ENCODE measurements at regions not wholly inside any gene's neighbourhood (a gene's known extent, or its start where the extent isn't known, plus 50 kb on each side); places are given as distances from the start of the nearest gene placed in this dataset.

- H3K4me3 Mint-ChIP-seq: no peak overlapping the region
- no peaks in the 10 kb centered on the region for H3K9me3 Mint-ChIP-seq
- Histone ChIP-seq H3K4me3 (ENCODE audit: low read length) (no peak overlapping the region), H3K27ac (ENCODE audit: low read length) (no peak overlapping the region), H3K4me1 (ENCODE audit: control insufficient read depth, insufficient read depth, low read length) (no peaks in the 10 kb centered on the region), H3K36me3 (ENCODE audit: control insufficient read depth, insufficient read depth, low read length) (no peaks in the 10 kb centered on the region), H3K27me3 (ENCODE audit: control insufficient read depth, insufficient read depth, low read length) (no peaks in the 10 kb centered on the region), H3K9me3 (ENCODE audit: control insufficient read depth, insufficient read depth, low read length) (no peaks in the 10 kb centered on the region)
- 86% methylated on average over 2 of the region's 4 CpGs for WGBS (ENCODE audit: insufficient coverage)
- intact Hi-C loops (cut with micrococcal nuclease): no loop called here
- ATAC-seq (no peak), DNase-seq (no peak)
- no peak overlapping the region for H3K27ac Mint-ChIP-seq
- peaks cover 8 to 12% of the 10 kb centered on the region in 2 donors for H3K27me3 Mint-ChIP-seq (ENCODE audit: low read depth in 2 of 2)
- TF ChIP-seq CTCF (IDR thresholded peaks at IDR 0.05): no peak
- H3K4me1 Mint-ChIP-seq: no peaks in the 10 kb centered on the region
- H3K36me3 Mint-ChIP-seq: no peaks in the 10 kb centered on the region
Observed at GRCh38 chr15:98039596-98039995, 79.1 kb downstream of the ARRDC4 start.

- H3K4me1 Mint-ChIP-seq: no peaks in the 10 kb centered on the region
- intact Hi-C loops (cut with micrococcal nuclease): no loop called here
- H3K9me3 Mint-ChIP-seq: no peaks in the 10 kb centered on the region
- Histone ChIP-seq H3K36me3 (ENCODE audit: control insufficient read depth, insufficient read depth, low read length) (no peaks in the 10 kb centered on the region), H3K4me1 (ENCODE audit: control insufficient read depth, insufficient read depth, low read length) (no peaks in the 10 kb centered on the region), H3K27me3 (ENCODE audit: control insufficient read depth, insufficient read depth, low read length) (no peaks in the 10 kb centered on the region), H3K9me3 (ENCODE audit: control insufficient read depth, insufficient read depth, low read length) (no peaks in the 10 kb centered on the region), H3K27ac (ENCODE audit: low read length) (no peak overlapping the region), H3K4me3 (ENCODE audit: low read length) (no peak overlapping the region)
- H3K4me3 Mint-ChIP-seq: no peak overlapping the region
- no peaks in the 10 kb centered on the region for H3K36me3 Mint-ChIP-seq
- ATAC-seq: no peak
- H3K27me3 Mint-ChIP-seq (ENCODE audit: low read depth in 2 of 2): peaks cover 8 to 14% of the 10 kb centered on the region in 2 donors
- no peak overlapping the region for H3K27ac Mint-ChIP-seq
- WGBS (ENCODE audit: insufficient coverage): 50% methylated on average over 1 of the region's 5 CpGs
- DNase-seq: no peak
- TF ChIP-seq CTCF (IDR thresholded peaks at IDR 0.05): no peak
Observed at GRCh38 chr15:98040146-98040545, 79.6 kb downstream of the ARRDC4 start.

GRCh38 chr15:98043160-98044014 is 82.9 kb downstream of the ARRDC4 start:
- Histone ChIP-seq H3K4me3 (ENCODE audit: low read length) (no peak overlapping the region), H3K9me3 (ENCODE audit: control insufficient read depth, insufficient read depth, low read length) (no peaks in the 10 kb centered on the region), H3K4me1 (ENCODE audit: control insufficient read depth, insufficient read depth, low read length) (no peaks in the 10 kb centered on the region), H3K36me3 (ENCODE audit: control insufficient read depth, insufficient read depth, low read length) (no peaks in the 10 kb centered on the region), H3K27ac (ENCODE audit: low read length) (no peak overlapping the region), H3K27me3 (ENCODE audit: control insufficient read depth, insufficient read depth, low read length) (no peaks in the 10 kb centered on the region)
- TF ChIP-seq CTCF (IDR thresholded peaks at IDR 0.05): no peak
- 91% methylated on average over 21 of the region's 23 CpGs for WGBS (ENCODE audit: insufficient coverage)
- no peak overlapping the region for H3K27ac Mint-ChIP-seq
- no peaks in the 10 kb centered on the region for H3K4me1 Mint-ChIP-seq
- DNase-seq: no peak
- intact Hi-C loops (cut with micrococcal nuclease): no loop called here
- no peak for ATAC-seq
- H3K4me3 Mint-ChIP-seq: no peak overlapping the region
- no peaks in the 10 kb centered on the region for H3K36me3 Mint-ChIP-seq
- H3K9me3 Mint-ChIP-seq: no peaks in the 10 kb centered on the region
- peaks cover 8 to 21% of the 10 kb centered on the region in 2 donors for H3K27me3 Mint-ChIP-seq (ENCODE audit: low read depth in 2 of 2)

- ATAC-seq: no peak
Observed at GRCh38 chr15:98051734-98052133, 91.2 kb downstream of the ARRDC4 start.

More at GRCh38 chr15:98051734-98052133, 91.2 kb downstream of the ARRDC4 start:
- intact Hi-C loops (cut with micrococcal nuclease): no loop called here
- no peak for TF ChIP-seq CTCF (IDR thresholded peaks at IDR 0.05)
- H3K9me3 Mint-ChIP-seq: peaks cover 1 to 7% of the 10 kb centered on the region in 2 donors
- H3K4me1 Mint-ChIP-seq: no peaks in the 10 kb centered on the region
- Histone ChIP-seq H3K27me3 (ENCODE audit: control insufficient read depth, insufficient read depth, low read length) (no peaks in the 10 kb centered on the region), H3K9me3 (ENCODE audit: control insufficient read depth, insufficient read depth, low read length) (no peaks in the 10 kb centered on the region), H3K4me1 (ENCODE audit: control insufficient read depth, insufficient read depth, low read length) (no peaks in the 10 kb centered on the region), H3K36me3 (ENCODE audit: control insufficient read depth, insufficient read depth, low read length) (no peaks in the 10 kb centered on the region), H3K4me3 (ENCODE audit: low read length) (no peak overlapping the region), H3K27ac (ENCODE audit: low read length) (no peak overlapping the region)
- no peak overlapping the region for H3K27ac Mint-ChIP-seq
- no peak overlapping the region for H3K4me3 Mint-ChIP-seq
- H3K36me3 Mint-ChIP-seq: peaks cover 8% of the 10 kb centered on the region
- no peak for DNase-seq
- WGBS (ENCODE audit: insufficient coverage): 94% methylated on average over 3 of the region's 3 CpGs
- peaks cover 21 to 39% of the 10 kb centered on the region in 2 donors for H3K27me3 Mint-ChIP-seq (ENCODE audit: low read depth in 2 of 2)

Measured in natural killer cell (primary cell).